ENCODE measurements at regions not wholly inside any gene's neighbourhood (a gene's known extent, or its start where the extent isn't known, plus 50 kb on each side); places are given as distances from the start of the nearest gene placed in this dataset.

DNA sequence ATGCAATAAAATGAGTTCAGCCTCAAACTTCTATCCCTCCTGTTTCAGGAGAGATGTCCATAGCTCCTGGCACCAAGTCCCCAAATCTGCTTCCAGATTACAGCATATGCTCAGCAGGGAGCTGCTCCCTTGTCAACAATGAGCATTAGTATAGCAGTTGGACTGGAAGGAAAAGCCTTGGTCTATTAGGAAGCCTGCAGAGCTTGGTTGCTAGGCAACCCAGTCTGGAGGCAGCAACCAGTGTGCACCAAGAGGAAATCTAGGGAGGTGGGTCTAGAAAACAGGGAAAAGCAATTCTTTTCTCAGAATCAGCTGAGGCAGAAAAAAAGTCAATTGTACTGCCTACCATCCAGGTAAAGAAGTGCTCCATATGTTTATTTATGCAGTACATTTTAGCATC lies 229.5 kb upstream of the NMUR2 start:
- TF ChIP-seq, protein P1, sequence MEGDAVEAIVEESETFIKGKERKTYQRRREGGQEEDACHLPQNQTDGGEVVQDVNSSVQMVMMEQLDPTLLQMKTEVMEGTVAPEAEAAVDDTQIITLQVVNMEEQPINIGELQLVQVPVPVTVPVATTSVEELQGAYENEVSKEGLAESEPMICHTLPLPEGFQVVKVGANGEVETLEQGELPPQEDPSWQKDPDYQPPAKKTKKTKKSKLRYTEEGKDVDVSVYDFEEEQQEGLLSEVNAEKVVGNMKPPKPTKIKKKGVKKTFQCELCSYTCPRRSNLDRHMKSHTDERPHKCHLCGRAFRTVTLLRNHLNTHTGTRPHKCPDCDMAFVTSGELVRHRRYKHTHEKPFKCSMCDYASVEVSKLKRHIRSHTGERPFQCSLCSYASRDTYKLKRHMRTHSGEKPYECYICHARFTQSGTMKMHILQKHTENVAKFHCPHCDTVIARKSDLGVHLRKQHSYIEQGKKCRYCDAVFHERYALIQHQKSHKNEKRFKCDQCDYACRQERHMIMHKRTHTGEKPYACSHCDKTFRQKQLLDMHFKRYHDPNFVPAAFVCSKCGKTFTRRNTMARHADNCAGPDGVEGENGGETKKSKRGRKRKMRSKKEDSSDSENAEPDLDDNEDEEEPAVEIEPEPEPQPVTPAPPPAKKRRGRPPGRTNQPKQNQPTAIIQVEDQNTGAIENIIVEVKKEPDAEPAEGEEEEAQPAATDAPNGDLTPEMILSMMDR (conservative IDR thresholded peaks at IDR 0.05; ENCODE audit: low read depth) = no peak
- DNase-seq (ENCODE audit: low spot score) = no peak
- ChIA-PET POLR2A (ENCODE audit: low non-redundant PET) (no interaction called here), CTCF (interaction anchor here (0.6 kb wide), 1 partner anchor 74 kb away, joined by 3 read pairs; no protein-coding TSS in a partner anchor)
- no peak overlapping the region for H3K27ac ChIP-seq

DNA sequence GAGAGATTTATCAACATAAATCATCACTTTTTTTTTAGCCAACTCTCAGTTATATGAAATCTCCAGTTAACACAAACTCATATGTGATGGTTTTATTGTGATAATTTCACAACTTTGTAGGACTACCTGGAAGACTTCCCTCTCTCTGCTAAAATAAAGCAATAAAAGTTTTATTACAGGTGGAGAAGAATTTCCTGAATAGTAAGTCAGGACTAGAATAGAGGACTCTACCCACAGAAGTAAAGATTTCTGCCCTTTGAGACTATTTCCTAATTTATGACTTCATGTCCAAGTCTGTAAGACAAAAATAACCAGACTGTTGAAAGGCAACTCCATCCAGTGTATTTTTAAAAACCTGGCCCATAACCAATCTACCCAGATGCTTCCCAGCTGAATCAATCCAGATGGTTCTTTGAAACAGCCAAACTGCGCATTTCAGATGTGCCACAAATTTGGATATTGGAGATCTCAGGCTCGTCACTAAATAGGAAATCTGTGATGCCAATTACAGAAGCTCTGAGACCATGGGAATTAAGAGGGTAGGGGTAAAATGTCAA lies 234.0 kb upstream of the NMUR2 start:
- no peak for DNase-seq (ENCODE audit: low spot score)
- POLR2A ChIA-PET (ENCODE audit: low non-redundant PET) = no interaction called here
- no peak overlapping the region for H3K27ac ChIP-seq
- TF ChIP-seq, protein P1 (conservative IDR thresholded peaks at IDR 0.05; ENCODE audit: low read depth) = no peak
- CTCF ChIA-PET = no interaction called here

DNA sequence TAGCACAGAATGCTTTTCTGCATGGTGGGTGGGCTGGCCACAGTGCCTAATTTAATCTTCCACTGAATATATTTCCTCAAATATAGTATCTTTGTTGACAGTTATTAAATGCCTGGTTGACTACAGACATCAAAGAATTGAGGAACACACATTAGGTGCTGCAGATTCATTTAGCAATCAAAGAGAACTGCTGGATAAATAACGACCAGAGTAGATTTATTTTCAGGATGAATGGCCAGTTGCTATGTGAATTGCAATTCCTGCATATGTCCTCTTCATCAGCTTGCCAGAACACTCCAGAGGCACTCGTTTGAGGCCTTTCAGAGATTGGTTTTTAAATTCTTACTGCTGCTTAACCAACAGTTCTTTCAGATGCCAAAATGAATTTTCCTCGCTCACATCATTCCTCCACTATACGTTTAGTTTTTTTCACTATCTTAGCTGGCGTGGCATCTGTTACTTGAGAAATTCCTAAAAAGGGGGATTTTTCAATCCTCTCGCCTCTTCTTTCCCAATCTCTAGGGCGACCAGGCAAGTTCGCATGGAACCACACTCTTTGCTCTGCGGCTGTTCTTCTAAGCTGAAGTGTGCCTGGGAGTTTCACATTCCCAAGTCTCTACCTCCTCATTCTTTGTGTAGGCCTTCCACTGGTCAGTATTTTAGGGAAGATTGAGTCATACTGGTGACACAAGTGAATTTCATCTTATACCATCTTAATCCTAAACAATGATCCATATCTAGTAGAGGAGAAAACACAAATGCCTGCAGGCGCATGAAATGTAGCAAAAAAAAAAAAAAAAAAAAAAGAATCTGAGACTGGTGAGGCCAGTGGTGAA lies 237.1 kb upstream of the NMUR2 start:
- H3K27ac ChIP-seq = no peak overlapping the region
- POLR2A ChIA-PET (ENCODE audit: low non-redundant PET) = no interaction called here
- CTCF ChIA-PET = no interaction called here
- no peak for DNase-seq (ENCODE audit: low spot score)
- TF ChIP-seq, protein P1 (conservative IDR thresholded peaks at IDR 0.05; ENCODE audit: low read depth) = no peak

DNA sequence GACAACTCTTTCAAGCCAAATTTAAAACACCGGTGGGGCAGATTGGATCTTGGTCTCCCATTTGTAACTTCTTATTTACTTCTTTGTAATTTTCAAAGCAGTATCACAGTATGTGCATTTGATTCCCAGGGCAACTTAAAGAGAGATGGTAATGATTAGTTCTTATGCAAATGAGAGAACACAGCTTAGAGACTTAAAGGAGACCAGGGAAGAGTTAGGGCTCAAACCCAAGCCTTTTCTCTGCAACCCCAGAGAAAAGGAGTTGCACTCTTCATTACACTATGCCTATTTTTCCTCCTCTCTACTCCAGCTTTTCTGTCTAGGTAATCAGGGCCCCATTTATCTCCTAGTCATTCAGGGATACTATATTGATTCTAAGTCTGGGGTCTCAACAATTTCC lies 237.8 kb upstream of the NMUR2 start:
- DNase-seq (ENCODE audit: low spot score) = no peak
- CTCF ChIA-PET = no interaction called here
- TF ChIP-seq, protein P1 (conservative IDR thresholded peaks at IDR 0.05; ENCODE audit: low read depth) = no peak
- POLR2A ChIA-PET (ENCODE audit: low non-redundant PET) = no interaction called here
- no peak overlapping the region for H3K27ac ChIP-seq

DNA sequence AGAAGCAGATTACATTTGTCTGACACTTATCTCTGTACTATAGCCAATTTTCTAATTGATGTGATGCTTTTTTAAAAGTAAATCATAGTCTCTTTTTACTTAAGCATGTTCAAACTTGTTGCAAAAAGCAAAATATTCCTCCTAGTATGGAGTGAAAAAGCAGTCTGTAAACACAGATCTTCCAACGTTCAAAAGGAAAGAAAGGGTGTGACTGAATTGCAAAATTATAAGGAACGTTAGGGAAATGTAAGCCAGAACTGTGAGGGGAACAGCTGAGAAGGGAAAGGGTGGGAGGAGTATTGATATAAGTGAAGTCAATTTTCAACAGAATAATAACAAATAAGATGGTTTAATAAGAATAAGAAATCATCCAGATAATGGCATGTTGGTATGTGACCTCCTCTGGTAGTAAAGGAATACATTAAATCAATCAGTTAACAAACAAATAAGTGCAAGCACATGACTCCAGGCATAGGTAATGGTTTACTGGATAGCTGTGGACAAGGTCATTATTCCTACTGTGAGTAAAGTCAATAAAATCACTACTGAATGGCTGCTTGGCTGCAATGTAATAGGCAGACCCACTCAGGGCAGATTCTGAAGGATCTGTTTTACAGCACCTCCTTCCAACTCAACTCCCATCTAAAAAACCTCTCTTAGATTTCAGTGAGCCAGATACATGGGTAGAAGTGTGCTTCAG lies 239.1 kb upstream of the NMUR2 start:
- ChIA-PET CTCF (interaction anchor here (0.6 kb wide), 2 partner anchors 49 to 731 kb away, joined by 3 read pairs; no protein-coding TSS in a partner anchor), POLR2A (ENCODE audit: low non-redundant PET) (no interaction called here)
- DNase-seq (ENCODE audit: low spot score) = no peak
- TF ChIP-seq, protein P1 (conservative IDR thresholded peaks at IDR 0.05; ENCODE audit: low read depth) = no peak
- no peak overlapping the region for H3K27ac ChIP-seq

DNA sequence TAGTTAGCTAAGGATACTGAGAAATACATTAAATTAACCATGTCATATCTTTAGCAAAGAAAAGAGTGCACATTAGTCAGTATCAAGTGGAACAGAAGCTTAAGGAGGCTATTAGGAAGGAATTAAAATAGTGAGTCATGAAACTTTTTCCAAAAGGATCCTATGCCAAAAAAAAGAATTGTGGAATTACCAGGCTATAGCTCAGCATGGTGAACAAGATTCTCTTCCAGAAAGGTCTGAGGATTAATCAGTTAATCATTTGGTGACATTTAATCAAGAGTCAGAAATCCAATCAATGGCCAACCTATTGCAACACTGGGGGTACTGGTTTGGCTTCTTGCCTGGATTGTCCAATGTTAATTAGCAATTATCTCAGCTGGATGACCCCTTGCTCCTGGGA lies 244.5 kb upstream of the NMUR2 start:
- TF ChIP-seq, protein P1 (conservative IDR thresholded peaks at IDR 0.05; ENCODE audit: low read depth) = no peak
- DNase-seq (ENCODE audit: low spot score) = no peak
- H3K27ac ChIP-seq = no peak overlapping the region
- POLR2A ChIA-PET (ENCODE audit: low non-redundant PET) = interaction anchor here (0.6 kb wide), 1 partner anchor 105 kb away, joined by 3 read pairs; no protein-coding TSS in a partner anchor
- CTCF ChIA-PET = interaction anchor here (0.7 kb wide), 1 partner anchor 961 kb away, joined by 5 read pairs; no protein-coding TSS in a partner anchor

Data from RWPE1 (cell line).